OCI-LY1 (cell line): ENCODE measurements at regions not wholly inside any gene's neighbourhood (a gene's known extent, or its start where the extent isn't known, plus 50 kb on each side); places are given as distances from the start of the nearest gene placed in this dataset.

Source experiments
- H2AFZ ChIP-seq: fragments of 200-600 bp; sonication (generic), shearing (Covaris generic); 2 replicates; pipeline ENCODE4 v1.6.0; 2014; ENCODE audit warnings: antibody characterized with exemption, mild to moderate bottlenecking, low read length
- H3F3A ChIP-seq: fragments of 200-600 bp; sonication (generic), shearing (Covaris generic); 2 replicates; pipeline ENCODE4 v1.6.0; 2014; ENCODE audit warnings: mild to moderate bottlenecking, antibody characterized with exemption, low read length, moderate library complexity; ENCODE audit not compliant: insufficient read depth
- H3K27ac ChIP-seq: fragments of 200-600 bp; sonication (generic); 2 replicates; pipeline ENCODE4 v1.5.1; 2014; ENCODE audit warnings: low read length, mixed run types, mild to moderate bottlenecking, low read depth; ENCODE audit not compliant: poor library complexity, severe bottlenecking
- H3K27me3 ChIP-seq: fragments of 200-600 bp; sonication (generic); 2 replicates; pipeline ENCODE4 v1.6.0; 2014; ENCODE audit warnings: antibody characterized with exemption, mild to moderate bottlenecking, low read length, moderate library complexity; ENCODE audit not compliant: insufficient read depth
- H3K36me3 ChIP-seq: fragments of 200-600 bp; sonication (generic); 2 replicates; pipeline ENCODE4 v1.6.1; 2014; ENCODE audit warnings: mild to moderate bottlenecking, antibody characterized with exemption, low read length, moderate library complexity, mixed read lengths; ENCODE audit not compliant: insufficient read depth
- H3K4me1 ChIP-seq: fragments of 200-600 bp; sonication (generic); 2 replicates; pipeline ENCODE4 v1.5.1; 2014; ENCODE audit warnings: mild to moderate bottlenecking, low read length, moderate library complexity; ENCODE audit not compliant: insufficient read depth, severe bottlenecking
- H3K4me2 ChIP-seq: fragments of 200-600 bp; sonication (generic), shearing (Covaris generic); 2 replicates; pipeline ENCODE4 v1.6.1; 2014; ENCODE audit warnings: low read length
- H3K4me3 ChIP-seq: fragments of 200-600 bp; sonication (generic); 2 replicates; pipeline ENCODE4 v1.5.1; 2014; ENCODE audit warnings: low read length, low read depth, mild to moderate bottlenecking, mixed read lengths; ENCODE audit not compliant: poor library complexity, severe bottlenecking
- H3K79me2 ChIP-seq: fragments of 200-600 bp; shearing (Covaris generic); 2 replicates; pipeline ENCODE4 v1.6.1; 2016; ENCODE audit warnings: mixed run types, low read length, mixed read lengths; ENCODE audit not compliant: insufficient read depth
- H3K9ac ChIP-seq: fragments of 200-600 bp; sonication (generic), shearing (Covaris generic); 2 replicates; pipeline ENCODE4 v1.6.1; 2014; ENCODE audit warnings: mild to moderate bottlenecking, low read length, mixed read lengths
- H3K9me2 ChIP-seq: fragments of 200-600 bp; sonication (generic), shearing (Covaris generic); 2 replicates; pipeline ENCODE4 v1.6.1; 2014; ENCODE audit warnings: low read depth, mild to moderate bottlenecking, low read length, mixed read lengths
- H3K9me3 ChIP-seq: fragments of 200-600 bp; shearing (Covaris generic); 2 replicates; pipeline ENCODE4 v1.6.1; 2014; ENCODE audit warnings: low read length, mixed read lengths
- H4K20me1 ChIP-seq: fragments of 200-600 bp; sonication (generic), shearing (Covaris generic); 2 replicates; pipeline ENCODE4 v1.6.0; 2016; ENCODE audit warnings: mild to moderate bottlenecking, low read length; ENCODE audit not compliant: insufficient read depth
- EZH2 ChIP-seq: fragments of 200-600 bp; sonication (generic), shearing (Covaris generic); IDR thresholded peaks from 2 replicates; pipeline ENCODE4 v1.8.0; 2017; ENCODE audit warnings: borderline replicate concordance, mixed run types, mild to moderate bottlenecking, antibody characterized with exemption, low read length, moderate library complexity, mixed read lengths
- TF ChIP-seq, protein P1 (sequence below): fragments of 200-600 bp; sonication (generic), shearing (Covaris generic); IDR thresholded peaks from 2 replicates; pipeline ENCODE4 v1.5.1; 2017; ENCODE audit warnings: mild to moderate bottlenecking, antibody characterized with exemption, low read length, moderate library complexity, mixed read lengths

DNA sequence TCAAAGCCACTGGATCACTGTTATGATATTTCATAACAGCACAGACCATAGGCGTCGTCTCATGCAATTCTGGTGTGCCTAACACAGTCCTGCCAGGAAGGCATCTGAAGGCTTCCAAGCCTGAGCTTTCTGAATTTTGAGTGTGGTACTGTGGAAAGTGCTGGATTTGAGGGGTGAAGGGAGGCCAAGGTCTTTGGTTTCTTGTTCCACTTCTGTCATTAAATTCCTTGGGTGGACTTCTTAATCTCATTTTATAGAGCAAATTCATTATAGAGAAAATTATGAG, 441.3 kb upstream of the PIK3R1 start:
- Histone ChIP-seq H3K9ac (no peak overlapping the region), H3K4me2 (no peak overlapping the region), H3K4me3 (no peak overlapping the region), H3K36me3 (no peaks in the 10 kb centered on the region), H3K9me2 (no peaks in the 10 kb centered on the region), H3K9me3 (no peaks in the 10 kb centered on the region), H4K20me1 (no peaks in the 10 kb centered on the region), H3K27ac (no peak overlapping the region), H3K79me2 (no peaks in the 10 kb centered on the region), H3F3A (no peaks in the 10 kb centered on the region), H3K27me3 (no peaks in the 10 kb centered on the region), H2AFZ (no peak overlapping the region), H3K4me1 (no peaks in the 10 kb centered on the region)
- TF ChIP-seq, protein P1, sequence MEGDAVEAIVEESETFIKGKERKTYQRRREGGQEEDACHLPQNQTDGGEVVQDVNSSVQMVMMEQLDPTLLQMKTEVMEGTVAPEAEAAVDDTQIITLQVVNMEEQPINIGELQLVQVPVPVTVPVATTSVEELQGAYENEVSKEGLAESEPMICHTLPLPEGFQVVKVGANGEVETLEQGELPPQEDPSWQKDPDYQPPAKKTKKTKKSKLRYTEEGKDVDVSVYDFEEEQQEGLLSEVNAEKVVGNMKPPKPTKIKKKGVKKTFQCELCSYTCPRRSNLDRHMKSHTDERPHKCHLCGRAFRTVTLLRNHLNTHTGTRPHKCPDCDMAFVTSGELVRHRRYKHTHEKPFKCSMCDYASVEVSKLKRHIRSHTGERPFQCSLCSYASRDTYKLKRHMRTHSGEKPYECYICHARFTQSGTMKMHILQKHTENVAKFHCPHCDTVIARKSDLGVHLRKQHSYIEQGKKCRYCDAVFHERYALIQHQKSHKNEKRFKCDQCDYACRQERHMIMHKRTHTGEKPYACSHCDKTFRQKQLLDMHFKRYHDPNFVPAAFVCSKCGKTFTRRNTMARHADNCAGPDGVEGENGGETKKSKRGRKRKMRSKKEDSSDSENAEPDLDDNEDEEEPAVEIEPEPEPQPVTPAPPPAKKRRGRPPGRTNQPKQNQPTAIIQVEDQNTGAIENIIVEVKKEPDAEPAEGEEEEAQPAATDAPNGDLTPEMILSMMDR, result no peak
- no peak for TF ChIP-seq EZH2

DNA sequence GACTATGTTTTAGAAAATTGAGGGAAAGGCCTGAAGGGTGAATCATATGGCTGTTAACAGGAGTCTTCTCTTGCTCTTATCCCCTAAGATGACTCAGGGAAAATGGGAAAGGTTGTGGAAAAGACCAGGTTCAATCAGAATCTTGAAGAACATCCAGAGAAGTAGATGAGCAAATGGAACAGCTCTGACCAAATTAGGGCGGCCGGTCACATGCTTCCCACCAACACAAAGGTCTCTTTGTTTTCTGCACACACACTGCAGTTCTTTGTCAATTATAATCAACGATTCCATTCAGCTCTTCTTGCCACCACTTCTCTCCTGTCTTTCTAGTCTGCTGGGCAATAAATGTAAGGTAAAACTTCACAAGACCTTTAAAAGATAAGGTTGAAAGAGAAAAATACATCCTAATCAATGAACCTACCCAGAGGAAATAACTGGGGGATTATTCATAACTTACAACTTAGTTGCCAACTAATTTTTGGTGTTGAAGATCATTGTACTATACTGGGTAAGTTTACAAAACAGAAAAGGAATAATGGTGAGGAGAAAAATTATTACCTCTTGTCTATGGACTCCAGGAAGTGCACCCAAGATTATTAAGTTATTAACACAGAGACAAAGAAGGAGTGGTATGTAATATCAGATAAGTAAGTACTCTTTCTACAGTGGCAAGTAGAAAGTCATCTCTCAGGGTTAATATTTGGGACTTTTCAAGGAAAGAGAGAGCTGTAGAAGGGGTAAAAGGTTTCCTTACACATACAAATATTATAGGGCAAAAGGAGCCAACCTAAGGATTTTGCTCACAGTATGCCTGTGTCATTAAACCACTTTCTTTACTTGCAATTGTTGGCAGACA, 441.9 kb upstream of the PIK3R1 start:
- no peaks in the 10 kb centered on the region for H3F3A ChIP-seq
- no peak overlapping the region for H3K4me2 ChIP-seq
- TF ChIP-seq, protein P1, result no peak
- TF ChIP-seq EZH2, result no peak
- no peaks in the 10 kb centered on the region for H4K20me1 ChIP-seq
- no peak overlapping the region for H3K4me3 ChIP-seq
- H3K27ac ChIP-seq, result no peak overlapping the region
- H3K79me2 ChIP-seq, result no peaks in the 10 kb centered on the region
- H3K36me3 ChIP-seq, result no peaks in the 10 kb centered on the region
- no peak overlapping the region for H2AFZ ChIP-seq
- no peaks in the 10 kb centered on the region for H3K9me2 ChIP-seq
- no peaks in the 10 kb centered on the region for H3K9me3 ChIP-seq
- H3K9ac ChIP-seq, result no peak overlapping the region
- H3K4me1 ChIP-seq, result no peaks in the 10 kb centered on the region
- no peaks in the 10 kb centered on the region for H3K27me3 ChIP-seq

DNA sequence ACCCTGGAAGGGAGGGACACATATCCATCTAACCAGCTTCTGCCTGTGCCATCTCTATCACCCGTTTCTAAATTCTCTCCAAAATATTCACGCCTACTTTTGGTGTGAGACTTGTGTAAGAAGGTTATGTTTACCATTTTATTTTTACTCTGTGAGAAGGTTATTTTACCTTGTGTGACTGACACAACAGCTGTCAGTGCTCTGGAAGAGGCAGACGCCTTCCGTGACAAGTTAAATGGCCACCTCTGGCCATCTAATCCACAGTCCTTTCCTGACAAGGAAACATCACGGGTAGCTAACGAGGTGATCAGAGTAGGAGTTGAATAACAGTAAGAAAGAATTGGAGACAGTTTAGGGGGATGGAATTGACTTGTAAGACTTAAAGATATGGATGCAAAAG, 443.8 kb upstream of the PIK3R1 start:
- no peak overlapping the region for H3K27ac ChIP-seq
- no peaks in the 10 kb centered on the region for H3K9me3 ChIP-seq
- no peaks in the 10 kb centered on the region for H3K9me2 ChIP-seq
- no peak overlapping the region for H3K4me3 ChIP-seq
- no peaks in the 10 kb centered on the region for H3F3A ChIP-seq
- H3K27me3 ChIP-seq, result no peaks in the 10 kb centered on the region
- no peak overlapping the region for H2AFZ ChIP-seq
- no peak for TF ChIP-seq EZH2
- TF ChIP-seq, protein P1, result no peak
- H3K4me1 ChIP-seq, result no peaks in the 10 kb centered on the region
- no peaks in the 10 kb centered on the region for H3K36me3 ChIP-seq
- H3K79me2 ChIP-seq, result no peaks in the 10 kb centered on the region
- no peak overlapping the region for H3K9ac ChIP-seq
- no peak overlapping the region for H3K4me2 ChIP-seq
- H4K20me1 ChIP-seq, result no peaks in the 10 kb centered on the region
